ENCODE measurements at regions not wholly inside any gene's neighbourhood (a gene's known extent, or its start where the extent isn't known, plus 50 kb on each side); places are given as distances from the start of the nearest gene placed in this dataset.

DNA sequence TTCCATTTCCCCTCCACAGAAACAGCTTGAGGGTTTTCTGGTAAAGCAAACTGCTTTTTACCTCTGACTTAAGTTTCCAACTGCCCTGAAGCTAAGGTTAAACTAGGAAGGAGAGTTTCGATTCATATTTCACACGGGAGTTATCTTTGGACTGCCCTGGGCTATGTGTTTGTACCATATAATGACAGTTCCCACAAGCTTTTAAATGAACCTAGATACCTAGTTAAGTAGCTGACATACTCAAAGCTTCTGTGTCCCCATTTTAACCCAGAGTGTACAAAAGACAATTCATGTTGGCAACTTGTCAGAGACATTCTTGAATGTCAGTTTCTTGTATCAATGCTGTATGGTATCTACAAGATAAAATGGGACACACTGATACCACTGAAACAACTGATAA is 1296.6 kb upstream of the IGFBP7 start:
- DNase-seq (ENCODE audit: low read depth), result no peak
- TF ChIP-seq, protein P1, sequence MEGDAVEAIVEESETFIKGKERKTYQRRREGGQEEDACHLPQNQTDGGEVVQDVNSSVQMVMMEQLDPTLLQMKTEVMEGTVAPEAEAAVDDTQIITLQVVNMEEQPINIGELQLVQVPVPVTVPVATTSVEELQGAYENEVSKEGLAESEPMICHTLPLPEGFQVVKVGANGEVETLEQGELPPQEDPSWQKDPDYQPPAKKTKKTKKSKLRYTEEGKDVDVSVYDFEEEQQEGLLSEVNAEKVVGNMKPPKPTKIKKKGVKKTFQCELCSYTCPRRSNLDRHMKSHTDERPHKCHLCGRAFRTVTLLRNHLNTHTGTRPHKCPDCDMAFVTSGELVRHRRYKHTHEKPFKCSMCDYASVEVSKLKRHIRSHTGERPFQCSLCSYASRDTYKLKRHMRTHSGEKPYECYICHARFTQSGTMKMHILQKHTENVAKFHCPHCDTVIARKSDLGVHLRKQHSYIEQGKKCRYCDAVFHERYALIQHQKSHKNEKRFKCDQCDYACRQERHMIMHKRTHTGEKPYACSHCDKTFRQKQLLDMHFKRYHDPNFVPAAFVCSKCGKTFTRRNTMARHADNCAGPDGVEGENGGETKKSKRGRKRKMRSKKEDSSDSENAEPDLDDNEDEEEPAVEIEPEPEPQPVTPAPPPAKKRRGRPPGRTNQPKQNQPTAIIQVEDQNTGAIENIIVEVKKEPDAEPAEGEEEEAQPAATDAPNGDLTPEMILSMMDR (conservative IDR thresholded peaks at IDR 0.05; ENCODE audit: low read depth, low read length), result no peak
- no peak overlapping the region for H3K4me3 ChIP-seq (ENCODE audit: low read depth, low read length)

DNA sequence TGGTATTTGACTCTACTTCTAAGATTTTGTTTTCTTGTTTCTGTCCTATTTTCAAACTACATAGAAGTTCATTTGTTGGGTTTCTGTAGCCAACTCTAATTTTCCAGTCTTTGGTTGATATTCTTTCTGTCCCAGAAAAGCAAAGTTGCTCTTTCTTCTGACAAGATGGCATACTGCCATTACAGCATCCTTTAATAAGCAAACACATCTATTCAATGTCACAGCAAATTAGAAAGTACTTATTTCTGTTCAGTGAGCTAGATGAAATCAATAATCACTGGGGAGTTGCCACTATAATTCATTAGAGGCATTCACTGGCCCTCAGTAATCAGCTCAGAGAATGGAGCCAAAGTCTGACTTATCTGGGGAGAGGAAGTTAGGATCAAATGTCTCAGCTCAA is 1258.0 kb upstream of the IGFBP7 start:
- no peak overlapping the region for H3K4me3 ChIP-seq (ENCODE audit: low read depth, low read length)
- TF ChIP-seq, protein P1 (conservative IDR thresholded peaks at IDR 0.05; ENCODE audit: low read depth, low read length), result no peak
- no peak for DNase-seq (ENCODE audit: low read depth)

DNA sequence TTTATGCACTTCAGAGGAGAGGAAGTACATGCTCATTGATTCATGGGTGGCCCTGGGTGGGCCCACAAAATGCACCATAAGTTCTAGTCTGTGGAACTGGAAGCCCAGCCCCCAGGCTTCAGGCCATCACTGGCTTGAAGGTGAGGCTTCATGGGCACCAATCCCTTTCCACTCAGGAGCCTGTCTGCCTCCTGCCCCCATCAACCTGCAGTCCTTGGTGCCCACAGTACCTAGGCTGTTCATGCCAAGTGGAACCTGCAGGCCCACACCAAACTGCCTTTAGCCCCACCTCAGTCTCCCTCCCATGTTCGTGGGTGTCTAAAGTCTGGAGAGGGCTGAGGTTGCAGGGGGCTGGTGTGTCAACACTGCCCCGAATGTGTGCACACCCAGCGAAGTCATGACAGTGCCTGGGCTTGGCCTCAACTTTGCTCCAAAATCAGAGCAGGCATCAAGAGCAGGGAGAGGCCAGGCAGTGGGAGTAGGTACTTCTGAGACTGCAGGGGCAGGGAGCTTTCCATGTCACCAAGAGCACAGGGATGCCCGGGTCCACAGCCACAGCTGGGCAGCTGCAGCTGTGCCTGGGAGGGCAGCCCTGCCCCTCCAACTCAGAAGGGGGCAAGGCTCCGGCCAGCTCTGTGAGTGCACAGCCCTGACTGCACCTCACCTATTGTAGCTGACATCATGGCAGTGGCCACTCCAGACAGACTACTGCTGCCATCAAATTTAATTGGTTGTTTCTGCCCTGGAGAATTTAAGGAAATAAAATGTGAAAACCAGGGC is 1250.4 kb upstream of the IGFBP7 start:
- DNase-seq (ENCODE audit: low read depth), result no peak
- H3K4me3 ChIP-seq (ENCODE audit: low read depth, low read length), result no peak overlapping the region
- TF ChIP-seq, protein P1 (conservative IDR thresholded peaks at IDR 0.05; ENCODE audit: low read depth, low read length), result no peak

DNA sequence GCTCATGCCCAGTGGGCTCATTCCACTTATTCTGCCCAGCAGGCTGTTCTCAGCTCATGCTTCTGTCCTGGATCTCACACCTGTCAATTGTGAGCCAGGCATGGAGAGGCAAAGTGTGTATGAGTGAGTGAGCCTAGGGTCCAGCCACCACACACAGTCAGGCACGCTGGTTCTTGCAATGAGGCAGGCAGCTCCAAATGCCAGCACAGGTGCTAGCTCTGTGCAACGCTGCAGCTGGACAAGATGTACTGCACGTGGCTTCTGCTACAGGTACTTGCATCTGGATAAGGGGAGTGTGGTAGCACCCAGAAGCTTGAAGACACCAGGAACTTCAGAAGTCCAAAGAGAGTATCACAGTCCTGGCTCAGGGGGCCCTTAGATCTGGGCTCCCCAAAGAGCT is 1249.4 kb upstream of the IGFBP7 start:
- DNase-seq (ENCODE audit: low read depth), result no peak
- TF ChIP-seq, protein P1 (conservative IDR thresholded peaks at IDR 0.05; ENCODE audit: low read depth, low read length), result no peak
- H3K4me3 ChIP-seq (ENCODE audit: low read depth, low read length), result no peak overlapping the region

GRCh38 chr4:58357947-58358346 is 1247.8 kb upstream of the IGFBP7 start:
- DNase-seq (ENCODE audit: low read depth), result no peak
- H3K4me3 ChIP-seq (ENCODE audit: low read depth, low read length), result no peak overlapping the region
- TF ChIP-seq, protein P1 (conservative IDR thresholded peaks at IDR 0.05; ENCODE audit: low read depth, low read length), result no peak

GRCh38 chr4:58325070-58325469 is 1214.9 kb upstream of the IGFBP7 start:
- TF ChIP-seq, protein P1 (conservative IDR thresholded peaks at IDR 0.05; ENCODE audit: low read depth, low read length), result no peak
- no peak overlapping the region for H3K4me3 ChIP-seq (ENCODE audit: low read depth, low read length)
- DNase-seq (ENCODE audit: low read depth), result no peak

- H3K4me3 ChIP-seq (ENCODE audit: low read depth, low read length), result no peak overlapping the region
- no peak for DNase-seq (ENCODE audit: low read depth)
- TF ChIP-seq, protein P1 (conservative IDR thresholded peaks at IDR 0.05; ENCODE audit: low read depth, low read length), result no peak
Observed at GRCh38 chr4:58313444-58313843, 1203.3 kb upstream of the IGFBP7 start.
